ENCODE measurements at regions not wholly inside any gene's neighbourhood (a gene's known extent, or its start where the extent isn't known, plus 50 kb on each side); places are given as distances from the start of the nearest gene placed in this dataset.
"Not testable (repeated sequence)": the region's sequence is repeated elsewhere in the genome, so short reads cannot be mapped to it uniquely, and the experiment has no call there.

GRCh38 chr10:22832066-22832602 lies 95.7 kb upstream of the ARMC3 start:
- FAIRE-seq = no peak

GRCh38 chr10:22831586-22831985 lies 96.3 kb upstream of the ARMC3 start:
- H3K36me3 Mint-ChIP-seq (ENCODE audit: low read depth, unreplicated experiment) = no peaks in the 10 kb centered on the region
- H3K27ac Mint-ChIP-seq (ENCODE audit: unreplicated experiment) = no peak overlapping the region
- TF ChIP-seq CTCF (IDR thresholded peaks at IDR 0.05; ENCODE audit: insufficient read depth, low read depth, low read length) (no peak), EZH2 (IDR thresholded peaks at IDR 0.05; ENCODE audit: insufficient read depth, low read length) (no peak)
- no peak overlapping the region for H3K4me3 Mint-ChIP-seq (ENCODE audit: unreplicated experiment)
- Histone ChIP-seq H4K20me1 (ENCODE audit: insufficient read depth, low read length) (no peaks in the 10 kb centered on the region), H3K36me3 (ENCODE audit: insufficient read depth, low read length) (no peaks in the 10 kb centered on the region), H3K27me3 (ENCODE audit: insufficient read depth, low read length) (no peaks in the 10 kb centered on the region), H2AFZ (ENCODE audit: low read depth, low read length) (no peak overlapping the region), H3K4me2 (ENCODE audit: low read length) (peak overlapping the region; percentile 46), H3K4me1 (ENCODE audit: insufficient read depth, low read length) (no peaks in the 10 kb centered on the region), H3K4me3 (ENCODE audit: insufficient read depth, low read depth, low read length) (peak overlapping the region; percentile 6), H3K9me3 (ENCODE audit: insufficient read depth, low read depth, low read length) (no peaks in the 10 kb centered on the region), H3K79me2 (ENCODE audit: insufficient read depth, low read length) (no peaks in the 10 kb centered on the region), H3K27ac (ENCODE audit: low read depth, low read length) (no peak overlapping the region), H3K9ac (ENCODE audit: low read length) (no peak overlapping the region)
- peaks cover 1% of the 10 kb centered on the region for H3K9me3 Mint-ChIP-seq (ENCODE audit: unreplicated experiment)
- H3K27me3 Mint-ChIP-seq (ENCODE audit: low read depth, unreplicated experiment) = no peaks in the 10 kb centered on the region
- DNase-seq (ENCODE audit: low read depth) (peak; percentile 68), FAIRE-seq (no peak)
- no peaks in the 10 kb centered on the region for H3K4me1 Mint-ChIP-seq (ENCODE audit: low read depth, unreplicated experiment)

More at GRCh38 chr10:22832066-22832602, 95.7 kb upstream of the ARMC3 start:
- no peak for DNase-seq (ENCODE audit: low read depth)
- Histone ChIP-seq H3K4me3 (ENCODE audit: insufficient read depth, low read depth, low read length) (no peak overlapping the region), H3K9ac (ENCODE audit: low read length) (no peak overlapping the region), H3K79me2 (ENCODE audit: insufficient read depth, low read length) (no peaks in the 10 kb centered on the region), H2AFZ (ENCODE audit: low read depth, low read length) (no peak overlapping the region), H3K4me2 (ENCODE audit: low read length) (no peak overlapping the region), H3K27ac (ENCODE audit: low read depth, low read length) (no peak overlapping the region), H4K20me1 (ENCODE audit: insufficient read depth, low read length) (no peaks in the 10 kb centered on the region), H3K9me3 (ENCODE audit: insufficient read depth, low read depth, low read length) (no peaks in the 10 kb centered on the region), H3K27me3 (ENCODE audit: insufficient read depth, low read length) (no peaks in the 10 kb centered on the region), H3K4me1 (ENCODE audit: insufficient read depth, low read length) (no peaks in the 10 kb centered on the region), H3K36me3 (ENCODE audit: insufficient read depth, low read length) (no peaks in the 10 kb centered on the region)
- Mint-ChIP-seq H3K36me3 (ENCODE audit: low read depth, unreplicated experiment) (no peaks in the 10 kb centered on the region), H3K27ac (ENCODE audit: unreplicated experiment) (no peak overlapping the region), H3K4me3 (ENCODE audit: unreplicated experiment) (no peak overlapping the region), H3K9me3 (ENCODE audit: unreplicated experiment) (peaks cover 1% of the 10 kb centered on the region), H3K4me1 (ENCODE audit: low read depth, unreplicated experiment) (no peaks in the 10 kb centered on the region), H3K27me3 (ENCODE audit: low read depth, unreplicated experiment) (no peaks in the 10 kb centered on the region)
- no peak for TF ChIP-seq EZH2 (IDR thresholded peaks at IDR 0.05; ENCODE audit: insufficient read depth, low read length)
- no peak for TF ChIP-seq CTCF (IDR thresholded peaks at IDR 0.05; ENCODE audit: insufficient read depth, low read depth, low read length)

GRCh38 chr10:22828712-22829111 lies 99.1 kb upstream of the ARMC3 start:
- H3K9ac ChIP-seq (ENCODE audit: low read length); H3K4me3 Mint-ChIP-seq (ENCODE audit: unreplicated experiment); H3K36me3 ChIP-seq (ENCODE audit: insufficient read depth, low read length); H3K9me3 Mint-ChIP-seq (ENCODE audit: unreplicated experiment); FAIRE-seq; H3K27ac Mint-ChIP-seq (ENCODE audit: unreplicated experiment); H3K4me3 ChIP-seq (ENCODE audit: insufficient read depth, low read depth, low read length); H3K27me3 ChIP-seq (ENCODE audit: insufficient read depth, low read length); H2AFZ ChIP-seq (ENCODE audit: low read depth, low read length); H3K27me3 Mint-ChIP-seq (ENCODE audit: low read depth, unreplicated experiment); H3K9me3 ChIP-seq (ENCODE audit: insufficient read depth, low read depth, low read length); H3K79me2 ChIP-seq (ENCODE audit: insufficient read depth, low read length); H3K27ac ChIP-seq (ENCODE audit: low read depth, low read length); H4K20me1 ChIP-seq (ENCODE audit: insufficient read depth, low read length); H3K4me2 ChIP-seq (ENCODE audit: low read length); H3K36me3 Mint-ChIP-seq (ENCODE audit: low read depth, unreplicated experiment): not testable (repeated sequence)
- DNase-seq (ENCODE audit: low read depth) = peak; percentile 20
- H3K4me1 Mint-ChIP-seq (ENCODE audit: low read depth, unreplicated experiment) = peaks cover 16% of the 10 kb centered on the region
- H3K4me1 ChIP-seq (ENCODE audit: insufficient read depth, low read length) = peaks cover 17% of the 10 kb centered on the region
